GM21825 (cell line): ENCODE measurements at regions not wholly inside any gene's neighbourhood (a gene's known extent, or its start where the extent isn't known, plus 50 kb on each side); places are given as distances from the start of the nearest gene placed in this dataset.
"Not testable (repeated sequence)": the region's sequence is repeated elsewhere in the genome, so short reads cannot be mapped to it uniquely, and the experiment has no call there.

Experiments
- ATAC-seq: cut with Tn5 transposase; IDR thresholded peaks from one replicate; pipeline ENCODE4 v1.9.1; 2021; ENCODE audit warnings: mild to moderate bottlenecking, moderate library complexity; ENCODE audit not compliant: unreplicated experiment

- no peak for ATAC-seq
These were observed 343.2 kb upstream of the ONECUT1 start for GRCh38 chr15:53133255-53133850.

GRCh38 chr15:53130943-53131342 is 340.8 kb upstream of the ONECUT1 start:
- no peak for ATAC-seq

GRCh38 chr15:53129121-53129904 is 339.2 kb upstream of the ONECUT1 start:
- no peak for ATAC-seq

- no peak for ATAC-seq
These were observed 338.5 kb upstream of the ONECUT1 start for GRCh38 chr15:53128652-53129051.

- no peak for ATAC-seq
These were observed 336.0 kb upstream of the ONECUT1 start for GRCh38 chr15:53126144-53126543.

GRCh38 chr15:53122818-53123217 is 332.7 kb upstream of the ONECUT1 start:
- no peak for ATAC-seq

GRCh38 chr15:53116915-53117314 is 326.8 kb upstream of the ONECUT1 start:
- ATAC-seq, result not testable (repeated sequence)

GRCh38 chr15:53116169-53116568 is 326.0 kb upstream of the ONECUT1 start:
- ATAC-seq, result no peak

GRCh38 chr15:53115563-53115962 is 325.4 kb upstream of the ONECUT1 start:
- ATAC-seq, result no peak

GRCh38 chr15:53114960-53115359 is 324.8 kb upstream of the ONECUT1 start:
- no peak for ATAC-seq

- no peak for ATAC-seq
These were observed 320.9 kb upstream of the ONECUT1 start for GRCh38 chr15:53110999-53111398.

GRCh38 chr15:53108319-53108718 is 318.2 kb upstream of the ONECUT1 start:
- no peak for ATAC-seq

GRCh38 chr15:53107855-53108254 is 317.7 kb upstream of the ONECUT1 start:
- ATAC-seq, result no peak

GRCh38 chr15:53106505-53107286 is 316.6 kb upstream of the ONECUT1 start:
- ATAC-seq, result no peak

- ATAC-seq, result no peak
These were observed 312.3 kb upstream of the ONECUT1 start for GRCh38 chr15:53102483-53102882.

GRCh38 chr15:53080484-53080883 is 290.3 kb upstream of the ONECUT1 start:
- ATAC-seq, result no peak

- ATAC-seq, result no peak
These were observed 284.1 kb upstream of the ONECUT1 start for GRCh38 chr15:53074221-53074620.

- ATAC-seq, result no peak
These were observed 281.9 kb upstream of the ONECUT1 start for GRCh38 chr15:53072077-53072476.

GRCh38 chr15:53068636-53069035 is 278.5 kb upstream of the ONECUT1 start:
- ATAC-seq, result no peak

GRCh38 chr15:53059273-53060043 is 269.3 kb upstream of the ONECUT1 start:
- no peak for ATAC-seq

GRCh38 chr15:53046153-53046790 is 256.1 kb upstream of the ONECUT1 start:
- ATAC-seq, result no peak
